Skeletal muscle tissue (tissue), 3 donors: ENCODE measurements at regions not wholly inside any gene's neighbourhood (a gene's known extent, or its start where the extent isn't known, plus 50 kb on each side); places are given as distances from the start of the nearest gene placed in this dataset.
"Not testable (repeated sequence)": the region's sequence is repeated elsewhere in the genome, so short reads cannot be mapped to it uniquely, and the experiment has no call there.

Experiments
- H3K27ac ChIP-seq: one replicate; pipeline ENCODE4 v1.7.0; 2013; ENCODE audit warnings: mild to moderate bottlenecking, low read depth, low read length, inconsistent platforms
- H3K27me3 ChIP-seq, 3 donors: one replicate each; pipeline ENCODE4 v1.7.0; 2013; ENCODE audit warnings: low read length in 3 of 3; ENCODE audit not compliant: control insufficient read depth in 3 of 3, insufficient read depth in 3 of 3
- H3K36me3 ChIP-seq, 3 donors: one replicate each; pipeline ENCODE4 v1.7.0; 2013; ENCODE audit warnings: low read length in 3 of 3; ENCODE audit not compliant: control insufficient read depth in 3 of 3, insufficient read depth in 3 of 3
- H3K4me1 ChIP-seq, 3 donors: one replicate each; pipeline ENCODE4 v1.7.0; 2013; ENCODE audit warnings: low read length in 3 of 3, mild to moderate bottlenecking in 3 of 3; ENCODE audit not compliant: control insufficient read depth in 3 of 3, insufficient read depth in 3 of 3
- H3K4me3 ChIP-seq, 3 donors: one replicate each; pipeline ENCODE4 v1.7.0; 2013; ENCODE audit warnings: low read length in 3 of 3
- H3K9ac ChIP-seq, 3 donors: one replicate each; pipeline ENCODE4 v1.7.0; 2013; ENCODE audit warnings: low read length in 3 of 3, mild to moderate bottlenecking in 3 of 3, moderate library complexity in 2 of 3, low read depth in 1 of 3
- H3K9me3 ChIP-seq, 3 donors: one replicate each; pipeline ENCODE4 v1.7.0; 2013; ENCODE audit warnings: low read length in 3 of 3; ENCODE audit not compliant: control insufficient read depth in 3 of 3
- donor health status: Osteomylitis.

DNA sequence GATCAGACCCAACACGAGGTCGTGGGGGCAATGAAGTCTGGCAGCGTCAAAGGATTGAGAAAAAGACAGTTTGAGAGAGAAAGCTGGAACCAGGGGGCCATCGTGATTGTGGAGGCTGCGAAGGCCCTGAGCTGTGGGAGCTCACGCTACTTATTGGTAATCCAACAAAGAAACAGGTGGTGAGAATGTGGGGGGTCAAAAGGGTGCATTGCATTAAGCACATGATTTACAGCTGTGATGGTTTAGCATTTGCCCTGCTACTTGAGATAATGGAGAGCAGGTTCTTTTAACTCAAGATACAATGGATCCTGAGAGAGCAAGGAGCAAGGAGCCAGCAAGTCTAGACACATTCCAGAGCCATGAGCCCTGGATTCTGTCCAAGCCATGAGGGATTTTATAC lies 276.8 kb upstream of the RRP15 start:
- H3K4me3 ChIP-seq, H3K36me3 ChIP-seq, H3K27ac ChIP-seq, H3K4me1 ChIP-seq, H3K27me3 ChIP-seq, H3K9me3 ChIP-seq, H3K9ac ChIP-seq: not testable (repeated sequence)

DNA sequence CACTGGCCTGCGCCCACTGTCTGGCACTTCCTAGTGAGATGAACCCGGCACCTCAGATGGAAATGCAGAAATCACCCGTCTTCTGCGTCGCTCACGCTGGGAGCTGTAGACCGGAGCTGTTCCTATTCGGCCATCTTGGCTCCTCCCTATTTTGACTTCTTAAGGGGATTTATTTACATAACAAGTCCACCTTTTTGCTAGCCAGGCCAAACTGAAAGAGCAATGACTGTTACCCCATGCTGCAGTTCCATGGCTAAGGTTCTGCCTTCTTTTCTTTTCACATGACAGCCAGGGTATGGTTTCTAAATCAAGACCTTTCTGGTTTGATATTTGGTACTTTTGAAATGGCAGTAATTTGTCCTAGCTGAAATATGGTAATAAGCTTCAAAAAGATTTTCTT lies 270.0 kb upstream of the RRP15 start:
- not testable (repeated sequence) for H3K9ac ChIP-seq, H3K4me3 ChIP-seq, H3K9me3 ChIP-seq, H3K27me3 ChIP-seq, H3K4me1 ChIP-seq, H3K27ac ChIP-seq, H3K36me3 ChIP-seq

GRCh38 chr1:218024211-218024720 lies 260.8 kb upstream of the RRP15 start:
- H3K27ac ChIP-seq = no peak overlapping the region
- H3K9ac ChIP-seq = no peak overlapping the region
- H3K4me1 ChIP-seq = no peaks in the 10 kb centered on the region
- H3K27me3 ChIP-seq = no peaks in the 10 kb centered on the region
- H3K9me3 ChIP-seq = no peaks in the 10 kb centered on the region
- no peaks in the 10 kb centered on the region for H3K36me3 ChIP-seq
- no peak overlapping the region for H3K4me3 ChIP-seq

- Histone ChIP-seq H3K9me3 (no peaks in the 10 kb centered on the region), H3K27ac (no peak overlapping the region), H3K9ac (no peak overlapping the region), H3K4me1 (no peaks in the 10 kb centered on the region), H3K4me3 (no peak overlapping the region), H3K36me3 (no peaks in the 10 kb centered on the region), H3K27me3 (no peaks in the 10 kb centered on the region)
Observed at GRCh38 chr1:218025454-218025853, 259.6 kb upstream of the RRP15 start.

GRCh38 chr1:218027152-218027551 lies 257.9 kb upstream of the RRP15 start:
- no peaks in the 10 kb centered on the region for H3K36me3 ChIP-seq
- H3K9ac ChIP-seq = no peak overlapping the region
- no peaks in the 10 kb centered on the region for H3K4me1 ChIP-seq
- H3K9me3 ChIP-seq = no peaks in the 10 kb centered on the region
- H3K4me3 ChIP-seq = no peak overlapping the region
- no peaks in the 10 kb centered on the region for H3K27me3 ChIP-seq
- no peak overlapping the region for H3K27ac ChIP-seq

DNA sequence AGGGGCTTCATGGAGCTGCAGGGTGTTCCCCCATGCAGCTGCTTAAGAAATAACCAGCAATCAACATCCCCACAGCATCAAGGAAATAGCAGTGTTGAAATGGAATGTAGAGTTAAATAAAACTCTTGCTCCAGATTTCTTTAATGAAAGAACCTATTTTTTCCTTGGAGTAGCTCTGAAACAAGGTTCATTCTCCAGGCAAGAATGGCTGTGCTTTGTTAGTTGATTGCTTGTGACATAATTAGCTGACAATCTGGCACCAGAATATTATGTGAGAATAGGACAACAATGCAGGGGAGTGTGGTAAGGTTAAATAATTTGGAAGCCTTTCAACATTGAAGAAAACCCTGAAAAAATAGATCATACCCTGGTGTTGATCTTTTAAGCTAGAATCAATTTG lies 254.2 kb upstream of the RRP15 start:
- no peak overlapping the region for H3K4me3 ChIP-seq
- H3K27ac ChIP-seq = no peak overlapping the region
- no peaks in the 10 kb centered on the region for H3K27me3 ChIP-seq
- H3K4me1 ChIP-seq = no peaks in the 10 kb centered on the region
- H3K9ac ChIP-seq = no peak overlapping the region
- no peaks in the 10 kb centered on the region for H3K9me3 ChIP-seq
- H3K36me3 ChIP-seq = no peaks in the 10 kb centered on the region

DNA sequence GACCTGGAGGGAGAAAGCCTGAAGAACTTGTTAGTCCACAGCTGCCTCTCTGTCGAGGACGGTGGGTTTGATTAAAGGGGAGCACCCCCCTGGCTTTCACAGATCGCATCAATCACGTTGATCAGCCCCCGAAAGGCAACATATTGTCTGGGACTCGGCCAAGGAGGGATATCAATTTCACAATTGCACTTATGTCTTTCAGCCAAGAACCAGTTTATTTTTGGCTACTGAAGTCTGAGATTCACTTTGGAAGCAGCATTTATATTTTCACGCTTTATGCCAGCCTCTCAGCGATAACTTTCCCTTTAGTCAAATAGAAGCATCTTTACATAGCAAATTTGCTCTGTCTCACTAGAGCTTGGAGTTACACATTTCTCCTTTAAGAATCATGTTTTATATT lies 253.2 kb upstream of the RRP15 start:
- Histone ChIP-seq H3K9ac (no peak overlapping the region), H3K4me3 (no peak overlapping the region), H3K36me3 (no peaks in the 10 kb centered on the region), H3K4me1 (no peaks in the 10 kb centered on the region), H3K27me3 (no peaks in the 10 kb centered on the region), H3K27ac (no peak overlapping the region), H3K9me3 (no peaks in the 10 kb centered on the region)

- no peaks in the 10 kb centered on the region for H3K9me3 ChIP-seq
- H3K27me3 ChIP-seq = no peaks in the 10 kb centered on the region
- no peak overlapping the region for H3K9ac ChIP-seq
- H3K27ac ChIP-seq = no peak overlapping the region
- no peaks in the 10 kb centered on the region for H3K36me3 ChIP-seq
- no peak overlapping the region for H3K4me3 ChIP-seq
- H3K4me1 ChIP-seq = no peaks in the 10 kb centered on the region
Observed at GRCh38 chr1:218034468-218034867, 250.6 kb upstream of the RRP15 start.

- H3K9me3 ChIP-seq = no peaks in the 10 kb centered on the region
- no peaks in the 10 kb centered on the region for H3K4me1 ChIP-seq
- H3K4me3 ChIP-seq = no peak overlapping the region
- H3K36me3 ChIP-seq = no peaks in the 10 kb centered on the region
- H3K27me3 ChIP-seq = no peaks in the 10 kb centered on the region
- no peak overlapping the region for H3K27ac ChIP-seq
- H3K9ac ChIP-seq = no peak overlapping the region
Observed at GRCh38 chr1:218048828-218049420, 236.2 kb upstream of the RRP15 start.

DNA sequence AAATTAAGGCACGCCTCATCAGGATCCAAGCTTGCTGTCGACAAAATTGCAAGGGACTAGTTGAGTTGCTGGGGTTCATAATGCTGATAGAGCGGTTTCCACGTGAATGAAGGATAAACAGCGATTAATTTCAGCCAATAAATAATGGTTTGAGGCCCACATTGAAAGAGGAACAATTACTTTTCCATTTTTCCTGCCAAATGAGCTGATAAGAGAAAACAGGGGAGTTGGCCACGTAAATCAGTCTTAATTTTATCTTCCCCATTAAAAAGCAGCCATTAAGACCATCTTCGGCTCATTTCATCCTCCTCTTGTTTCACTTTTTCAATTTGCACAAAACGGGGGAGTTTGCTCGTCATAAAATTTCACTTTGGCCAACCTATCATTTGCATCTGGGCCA lies 235.5 kb upstream of the RRP15 start:
- no peaks in the 10 kb centered on the region for H3K27me3 ChIP-seq
- no peaks in the 10 kb centered on the region for H3K36me3 ChIP-seq
- no peak overlapping the region for H3K9ac ChIP-seq
- no peaks in the 10 kb centered on the region for H3K9me3 ChIP-seq
- H3K27ac ChIP-seq = no peak overlapping the region
- no peak overlapping the region for H3K4me3 ChIP-seq
- H3K4me1 ChIP-seq = no peaks in the 10 kb centered on the region

DNA sequence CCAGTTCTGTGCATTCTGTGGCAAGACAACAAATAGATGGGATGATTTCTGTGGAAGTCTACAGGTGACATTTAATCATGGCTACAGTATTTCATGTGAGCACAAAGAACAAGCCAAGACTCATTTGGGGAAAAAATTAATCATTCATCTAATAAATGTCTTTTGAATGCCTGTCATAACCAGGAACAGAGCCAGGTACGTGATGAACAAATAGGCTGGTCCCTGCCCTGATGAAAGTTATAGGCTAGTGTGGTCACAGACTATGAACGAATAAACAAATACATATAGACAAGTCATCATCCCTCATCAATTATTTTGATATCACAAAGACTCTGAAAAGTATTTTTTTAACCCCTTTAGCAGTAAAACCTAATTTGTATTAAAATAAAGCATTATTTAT lies 226.4 kb upstream of the RRP15 start:
- H3K27me3 ChIP-seq = no peaks in the 10 kb centered on the region
- no peaks in the 10 kb centered on the region for H3K36me3 ChIP-seq
- H3K4me3 ChIP-seq = no peak overlapping the region
- no peaks in the 10 kb centered on the region for H3K4me1 ChIP-seq
- no peak overlapping the region for H3K27ac ChIP-seq
- no peaks in the 10 kb centered on the region for H3K9me3 ChIP-seq
- no peak overlapping the region for H3K9ac ChIP-seq
